ENCODE measurements at regions not wholly inside any gene's neighbourhood (a gene's known extent, or its start where the extent isn't known, plus 50 kb on each side); places are given as distances from the start of the nearest gene placed in this dataset.
A peak's percentile ranks its signal among the peaks of the same experiment; 100 is the strongest.
"Not testable (repeated sequence)": the region's sequence is repeated elsewhere in the genome, so short reads cannot be mapped to it uniquely, and the experiment has no call there.

- no peak for DNase-seq
Measured at GRCh38 chr1:233435622-233436021, 108.1 kb downstream of the MAP3K21 start.

GRCh38 chr1:233439721-233440120 is 112.2 kb downstream of the MAP3K21 start:
- no peak for DNase-seq

GRCh38 chr1:233440951-233441401 is 113.5 kb downstream of the MAP3K21 start:
- peak; percentile 48 for DNase-seq

- DNase-seq, result no peak
Measured at GRCh38 chr1:233442026-233442780, 114.7 kb downstream of the MAP3K21 start.

- DNase-seq, result no peak
Measured at GRCh38 chr1:233443040-233443760, 115.7 kb downstream of the MAP3K21 start.

- DNase-seq, result no peak
Measured at GRCh38 chr1:233444484-233444883, 117.0 kb downstream of the MAP3K21 start.

GRCh38 chr1:233445737-233446136 is 118.2 kb downstream of the MAP3K21 start:
- no peak for DNase-seq

- DNase-seq, result no peak
Measured at GRCh38 chr1:233446935-233447334, 119.4 kb downstream of the MAP3K21 start.

- no peak for DNase-seq
Measured at GRCh38 chr1:233448109-233448689, 120.7 kb downstream of the MAP3K21 start.

GRCh38 chr1:233452724-233453123 is 125.2 kb downstream of the MAP3K21 start:
- DNase-seq, result no peak

GRCh38 chr1:233453433-233454200 is 126.1 kb downstream of the MAP3K21 start:
- DNase-seq, result no peak

GRCh38 chr1:233459470-233459945 is 132.0 kb downstream of the MAP3K21 start:
- DNase-seq, result no peak

GRCh38 chr1:233459968-233460367 is 132.4 kb downstream of the MAP3K21 start:
- DNase-seq, result no peak

GRCh38 chr1:233460692-233461091 is 133.2 kb downstream of the MAP3K21 start:
- DNase-seq, result no peak

GRCh38 chr1:233461847-233462246 is 134.3 kb downstream of the MAP3K21 start:
- DNase-seq, result no peak

GRCh38 chr1:233463333-233463732 is 135.8 kb downstream of the MAP3K21 start:
- no peak for DNase-seq

- no peak for DNase-seq
Measured at GRCh38 chr1:233465745-233466343, 138.3 kb downstream of the MAP3K21 start.

- no peak for DNase-seq
Measured at GRCh38 chr1:233470741-233471499, 143.0 kb upstream of the KCNK1 start.

- not testable (repeated sequence) for DNase-seq
Measured at GRCh38 chr1:233471851-233472250, 142.1 kb upstream of the KCNK1 start.

GRCh38 chr1:233472796-233473195 is 141.1 kb upstream of the KCNK1 start:
- not testable (repeated sequence) for DNase-seq

GRCh38 chr1:233473549-233474204 is 140.2 kb upstream of the KCNK1 start:
- DNase-seq, result no peak
